GM21360 (cell line): ENCODE measurements at regions not wholly inside any gene's neighbourhood (a gene's known extent, or its start where the extent isn't known, plus 50 kb on each side); places are given as distances from the start of the nearest gene placed in this dataset.

Experiments used
- ATAC-seq: cut with Tn5 transposase; IDR thresholded peaks from one replicate; pipeline ENCODE4 v1.9.1; 2021; ENCODE audit warnings: mild to moderate bottlenecking, moderate library complexity; ENCODE audit not compliant: unreplicated experiment

DNA sequence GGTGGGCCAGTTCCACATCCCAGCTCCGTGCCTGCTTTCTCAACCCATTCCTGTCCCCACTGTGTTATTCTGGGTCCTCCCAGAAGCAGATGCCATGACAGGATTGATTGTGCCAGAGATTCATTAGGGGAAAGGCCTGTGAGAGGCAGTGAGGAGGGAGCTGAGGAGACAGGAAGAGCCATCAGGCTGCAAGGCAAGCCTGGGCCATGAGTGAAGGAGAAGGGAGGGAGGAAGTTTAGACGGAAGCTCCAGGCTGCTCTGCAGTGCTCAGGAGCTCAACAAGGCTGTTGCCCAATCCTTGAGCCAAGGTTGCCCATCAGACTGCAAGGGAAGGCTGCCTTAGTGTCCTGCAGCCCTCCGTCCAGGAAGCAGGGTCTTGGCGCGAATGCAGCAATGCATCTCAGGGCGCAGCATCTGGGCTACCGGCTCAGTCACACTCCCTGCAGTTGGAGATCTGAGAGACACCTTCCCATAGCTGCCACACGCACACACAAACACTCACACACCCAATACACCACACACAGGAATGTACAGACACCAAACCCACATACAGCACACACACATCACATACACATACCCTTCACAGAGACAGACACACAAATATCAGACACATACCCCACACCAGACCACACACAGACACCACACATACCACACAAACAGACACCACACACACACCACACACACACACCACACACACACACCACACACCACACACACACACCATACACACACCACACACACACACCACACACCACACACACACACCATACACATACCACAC is 139.5 kb upstream of the NDUFV2 start:
- ATAC-seq = no peak

DNA sequence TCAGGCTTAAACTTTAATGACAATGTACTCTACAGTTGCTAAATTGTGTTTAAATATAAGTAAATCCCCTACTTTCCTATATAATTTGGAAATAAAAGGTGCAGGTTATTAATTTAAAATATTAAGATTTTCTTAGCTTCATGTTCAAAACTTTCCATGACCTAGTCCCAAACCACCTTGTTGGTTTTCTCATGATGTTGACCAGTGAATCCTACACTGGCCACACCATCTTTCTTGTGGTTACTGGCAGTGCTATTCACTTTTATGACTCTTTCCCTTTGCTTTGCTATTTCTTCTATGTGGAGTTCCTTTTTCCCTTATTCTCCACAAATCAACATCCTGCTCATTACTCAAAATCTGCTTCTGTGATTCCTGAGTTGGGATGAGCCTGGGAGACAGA is 138.6 kb upstream of the NDUFV2 start:
- no peak for ATAC-seq

GRCh38 chr18:8965398-8965797 is 137.1 kb upstream of the NDUFV2 start:
- ATAC-seq = no peak

GRCh38 chr18:8966821-8967220 is 135.7 kb upstream of the NDUFV2 start:
- ATAC-seq = no peak

DNA sequence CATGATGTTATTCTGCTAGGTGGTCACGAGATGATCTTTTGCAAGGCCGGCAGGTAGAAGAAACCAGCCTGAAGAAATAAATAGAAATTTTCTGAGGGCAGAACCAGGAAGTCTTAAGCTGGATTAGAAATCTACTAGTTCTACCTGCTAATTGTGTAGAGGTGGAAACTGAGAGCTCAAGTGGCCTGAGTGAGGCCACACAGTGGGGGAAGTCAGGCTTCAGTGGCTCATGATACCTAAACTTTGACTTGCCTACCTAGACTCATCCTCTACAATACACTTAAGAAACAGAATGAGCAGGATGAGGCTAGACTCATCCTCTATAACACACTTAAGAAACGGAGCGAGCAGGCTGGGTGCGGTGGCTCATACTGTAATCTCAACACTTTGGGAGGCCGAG is 134.9 kb upstream of the NDUFV2 start:
- ATAC-seq = no peak

- no peak for ATAC-seq
These were observed 132.7 kb upstream of the NDUFV2 start for GRCh38 chr18:8969639-8970390.

DNA sequence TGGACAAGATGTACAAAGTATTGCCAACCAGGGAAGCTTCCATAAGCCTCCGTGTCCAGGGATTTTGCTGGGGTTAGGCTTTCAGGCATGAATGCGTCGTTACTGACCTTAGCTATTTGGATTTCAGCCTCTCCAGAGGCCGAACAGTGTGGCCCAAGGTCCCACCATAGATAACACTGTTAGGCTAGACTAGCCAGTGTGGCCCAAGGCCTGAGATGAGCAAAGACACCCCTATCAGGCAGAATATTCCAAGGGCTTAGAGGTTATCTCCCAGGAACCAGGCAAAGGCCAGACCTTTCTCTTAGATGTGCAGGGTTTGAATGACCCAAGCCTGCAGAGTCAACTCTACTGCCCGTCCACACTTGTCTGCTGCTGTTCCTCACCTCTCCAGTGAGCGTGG is 131.7 kb upstream of the NDUFV2 start:
- no peak for ATAC-seq

DNA sequence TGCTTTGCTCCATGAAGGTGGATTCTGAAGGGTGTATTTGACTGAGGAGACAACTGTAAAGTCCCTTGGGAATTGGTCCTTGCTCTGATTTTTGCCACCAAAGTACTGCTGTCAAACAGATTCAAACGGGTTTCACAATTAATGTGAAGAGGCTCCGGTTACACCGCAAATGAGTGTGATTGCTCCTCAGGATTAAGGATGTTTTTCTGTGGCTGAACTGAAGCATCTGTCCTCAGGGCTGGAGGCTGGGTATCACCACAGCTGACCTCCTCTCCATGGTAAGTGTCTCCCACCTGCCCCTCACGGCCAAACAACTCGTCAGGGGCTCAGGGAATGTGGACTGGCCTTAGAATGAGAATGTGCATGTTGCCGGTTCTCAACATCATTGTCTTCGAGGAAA is 130.4 kb upstream of the NDUFV2 start:
- ATAC-seq = no peak

- no peak for ATAC-seq
These were observed 128.2 kb upstream of the NDUFV2 start for GRCh38 chr18:8974279-8974678.

GRCh38 chr18:8974696-8975095 is 127.8 kb upstream of the NDUFV2 start:
- no peak for ATAC-seq

- no peak for ATAC-seq
These were observed 126.9 kb upstream of the NDUFV2 start for GRCh38 chr18:8975624-8976023.

GRCh38 chr18:8976606-8977005 is 125.9 kb upstream of the NDUFV2 start:
- no peak for ATAC-seq

- ATAC-seq = no peak
These were observed 125.3 kb upstream of the NDUFV2 start for GRCh38 chr18:8977166-8977565.

DNA sequence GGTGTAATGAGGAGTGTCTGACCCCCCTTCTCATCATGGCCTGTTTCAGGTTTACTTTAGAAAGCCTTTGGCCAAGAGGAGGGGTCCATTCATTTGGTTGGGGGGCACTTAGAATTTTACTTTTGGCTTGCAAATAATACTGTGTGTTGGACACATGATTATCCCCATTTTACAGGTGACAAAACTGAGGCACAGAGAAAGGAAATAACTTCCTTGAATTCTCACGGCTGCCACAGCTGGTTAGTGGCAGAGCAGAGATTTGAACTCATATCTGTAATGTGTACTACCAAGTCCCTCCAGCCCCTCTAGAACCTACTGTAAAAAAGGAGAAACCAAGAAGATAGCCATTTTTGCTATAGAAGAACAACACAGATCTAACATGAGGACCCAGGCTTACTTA is 124.8 kb upstream of the NDUFV2 start:
- no peak for ATAC-seq

GRCh38 chr18:8978394-8978793 is 124.1 kb upstream of the NDUFV2 start:
- ATAC-seq = no peak

DNA sequence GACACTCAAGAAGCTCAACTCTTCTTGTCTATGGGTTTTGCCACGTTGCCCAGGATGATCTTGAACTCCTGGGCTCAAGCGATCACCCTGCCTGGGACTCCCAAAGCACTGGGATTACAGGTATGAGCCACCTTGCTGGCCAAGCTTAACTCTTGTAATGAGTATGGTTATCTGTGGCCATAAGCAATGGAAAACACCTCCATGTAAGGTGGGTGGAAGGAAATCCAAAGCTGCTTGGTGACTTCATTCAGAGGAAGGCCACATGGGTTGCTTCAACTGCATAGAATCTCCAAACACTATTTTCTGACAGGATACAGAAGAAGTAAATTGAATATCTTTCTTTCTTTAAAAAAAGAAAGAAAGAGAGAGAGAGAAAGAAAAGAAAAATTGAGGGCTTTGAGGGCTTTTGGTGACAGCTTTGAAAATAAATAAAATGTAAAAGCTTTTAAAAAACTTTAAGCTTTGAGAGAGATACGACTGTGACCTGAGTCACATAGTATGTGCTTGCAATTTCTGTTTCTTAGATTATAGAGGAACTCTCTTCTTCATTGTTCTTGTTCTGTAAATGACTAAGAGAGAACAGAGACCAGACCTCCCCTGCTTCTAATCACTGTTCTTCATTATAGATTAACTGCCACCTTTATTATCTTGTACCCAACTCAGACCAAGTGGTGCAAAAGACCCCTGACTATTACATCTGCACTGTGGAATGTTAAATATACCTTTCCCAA is 123.1 kb upstream of the NDUFV2 start:
- ATAC-seq = no peak

DNA sequence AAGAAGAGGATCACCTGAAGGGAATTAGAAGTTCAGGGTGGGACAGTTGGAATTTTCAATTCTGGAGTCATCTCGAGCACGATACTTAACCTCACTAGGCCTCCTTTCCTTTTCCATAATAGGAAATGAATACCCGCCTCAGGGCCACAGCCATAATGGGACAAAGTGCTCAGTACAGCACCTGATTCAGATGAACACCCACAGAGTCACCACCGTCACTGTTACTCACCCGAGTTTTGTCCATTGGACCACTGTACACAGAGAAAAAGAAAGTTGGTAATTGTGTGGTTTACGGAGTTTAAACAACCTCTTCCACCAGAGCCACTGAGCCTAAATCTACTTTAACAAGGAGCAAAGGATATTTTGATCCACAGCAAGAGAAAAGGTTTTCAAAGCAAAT is 122.0 kb upstream of the NDUFV2 start:
- no peak for ATAC-seq

DNA sequence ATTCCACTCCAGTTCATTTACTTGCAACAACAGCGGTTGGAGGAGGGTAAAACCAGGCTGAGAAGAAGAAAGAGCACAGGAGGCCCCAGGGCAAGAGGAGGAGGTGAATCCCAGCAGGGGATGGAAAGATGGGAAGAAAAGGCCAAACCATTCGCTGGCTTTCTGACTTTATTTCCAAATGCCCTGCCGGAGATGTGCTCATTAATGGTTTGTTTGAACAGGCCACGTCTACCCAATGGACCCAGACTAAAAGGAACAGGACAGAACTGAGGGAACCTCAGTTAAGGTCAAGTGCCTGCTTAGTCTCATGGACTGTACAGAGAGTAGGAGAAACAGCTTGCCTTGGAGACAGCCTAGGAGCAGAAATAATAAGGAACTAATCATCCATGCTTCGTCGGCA is 121.6 kb upstream of the NDUFV2 start:
- ATAC-seq = no peak

GRCh38 chr18:8982416-8983183 is 119.9 kb upstream of the NDUFV2 start:
- ATAC-seq = no peak

DNA sequence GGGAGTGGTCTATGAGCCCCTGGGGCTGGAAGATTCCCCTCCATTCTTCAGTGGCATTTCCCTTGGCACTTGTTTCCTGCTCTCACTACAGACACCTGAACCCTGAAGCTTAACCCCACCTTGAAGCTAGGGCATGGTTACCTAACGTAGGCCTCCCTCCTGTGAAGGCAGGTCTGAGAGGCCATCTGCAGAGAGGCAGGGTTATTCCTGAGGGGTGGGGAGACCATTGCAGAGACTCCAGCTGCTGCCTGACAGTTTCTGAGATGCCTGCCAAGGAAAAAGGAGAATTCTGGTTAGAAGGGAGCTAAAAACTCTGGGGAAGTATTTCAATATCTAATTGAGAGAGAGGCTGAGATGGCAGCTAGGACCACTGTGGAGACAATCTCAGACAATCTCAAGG is 119.3 kb upstream of the NDUFV2 start:
- ATAC-seq = no peak

DNA sequence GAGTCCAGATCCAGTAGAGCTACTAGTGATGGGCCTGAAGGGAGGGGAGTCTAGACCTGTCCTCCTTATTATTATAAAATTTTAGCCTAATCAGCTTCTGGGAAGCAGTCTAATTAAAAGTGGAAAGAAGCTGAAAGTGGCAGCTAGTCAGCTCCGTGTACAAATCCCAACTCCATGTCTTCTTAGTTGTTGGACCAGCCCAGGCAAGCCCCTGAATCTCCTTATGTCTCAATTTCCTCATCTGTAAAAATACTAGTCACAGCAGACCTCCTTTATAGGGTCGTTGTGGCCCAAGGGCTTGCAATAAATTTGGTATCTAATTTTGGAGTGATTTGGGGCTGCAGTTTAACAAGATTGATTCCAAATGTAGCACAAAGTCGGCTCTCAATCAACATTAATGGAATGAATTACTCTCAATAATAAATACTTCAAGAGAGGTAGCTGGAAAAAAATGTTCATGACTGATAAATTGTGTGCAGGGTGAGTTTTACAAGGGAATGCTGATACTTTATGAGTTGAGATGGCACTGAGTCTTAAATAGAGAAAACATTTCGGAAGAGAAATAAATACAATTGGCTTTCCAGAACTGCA is 118.3 kb upstream of the NDUFV2 start:
- no peak for ATAC-seq
